Epithelial cell of prostate (primary cell): ENCODE measurements at regions not wholly inside any gene's neighbourhood (a gene's known extent, or its start where the extent isn't known, plus 50 kb on each side); places are given as distances from the start of the nearest gene placed in this dataset.

Experiments used
- DNase-seq: peaks from one replicate; pipeline ENCODE4 v3.0.0-alpha.2; 2011; ENCODE audit warnings: low read depth, low spot score
- H3K27ac ChIP-seq: fragments of 450-650 bp; 2 replicates; pipeline ENCODE4 v1.5.1; 2017; ENCODE audit warnings: mild to moderate bottlenecking

- no peak for DNase-seq
- no peak overlapping the region for H3K27ac ChIP-seq
These were observed 417.5 kb downstream of the CDC14C start for GRCh38 chr7:49341849-49342248.

- no peak for DNase-seq
These were observed 420.2 kb downstream of the CDC14C start for GRCh38 chr7:49344556-49344955.

GRCh38 chr7:49346195-49346899 is 422.0 kb downstream of the CDC14C start:
- no peak for DNase-seq
- no peak overlapping the region for H3K27ac ChIP-seq

More at GRCh38 chr7:49344556-49344955, 420.2 kb downstream of the CDC14C start:
- no peak overlapping the region for H3K27ac ChIP-seq

GRCh38 chr7:49367072-49367471 is 406.4 kb upstream of the VWC2 start:
- no peak overlapping the region for H3K27ac ChIP-seq
- no peak for DNase-seq

GRCh38 chr7:49371771-49372170 is 401.7 kb upstream of the VWC2 start:
- DNase-seq: no peak
- no peak overlapping the region for H3K27ac ChIP-seq

GRCh38 chr7:49376817-49377375 is 396.5 kb upstream of the VWC2 start:
- H3K27ac ChIP-seq: no peak overlapping the region
- no peak for DNase-seq

- no peak for DNase-seq
- H3K27ac ChIP-seq: no peak overlapping the region
These were observed 386.6 kb upstream of the VWC2 start for GRCh38 chr7:49386792-49387191.

GRCh38 chr7:49389871-49390479 is 383.5 kb upstream of the VWC2 start:
- DNase-seq: no peak
- no peak overlapping the region for H3K27ac ChIP-seq

GRCh38 chr7:49396229-49396628 is 377.2 kb upstream of the VWC2 start:
- no peak overlapping the region for H3K27ac ChIP-seq
- peak; percentile 27 for DNase-seq

GRCh38 chr7:49397750-49398149 is 375.7 kb upstream of the VWC2 start:
- DNase-seq: no peak
- H3K27ac ChIP-seq: no peak overlapping the region

GRCh38 chr7:49398236-49398635 is 375.2 kb upstream of the VWC2 start:
- H3K27ac ChIP-seq: no peak overlapping the region
- no peak for DNase-seq

GRCh38 chr7:49398746-49399145 is 374.7 kb upstream of the VWC2 start:
- no peak overlapping the region for H3K27ac ChIP-seq
- peak; percentile 76 for DNase-seq

- no peak overlapping the region for H3K27ac ChIP-seq
- DNase-seq: no peak
These were observed 372.4 kb upstream of the VWC2 start for GRCh38 chr7:49400891-49401550.

GRCh38 chr7:49403844-49404243 is 369.6 kb upstream of the VWC2 start:
- no peak for DNase-seq

GRCh38 chr7:49407205-49407604 is 366.2 kb upstream of the VWC2 start:
- no peak overlapping the region for H3K27ac ChIP-seq
- no peak for DNase-seq

More at GRCh38 chr7:49403844-49404243, 369.6 kb upstream of the VWC2 start:
- no peak overlapping the region for H3K27ac ChIP-seq

- DNase-seq: no peak
- no peak overlapping the region for H3K27ac ChIP-seq
These were observed 356.4 kb upstream of the VWC2 start for GRCh38 chr7:49417034-49417433.

GRCh38 chr7:49418963-49419362 is 354.5 kb upstream of the VWC2 start:
- no peak overlapping the region for H3K27ac ChIP-seq
- DNase-seq: no peak

- DNase-seq: no peak
- no peak overlapping the region for H3K27ac ChIP-seq
These were observed 350.9 kb upstream of the VWC2 start for GRCh38 chr7:49422564-49422963.

GRCh38 chr7:49424109-49424508 is 349.3 kb upstream of the VWC2 start:
- no peak overlapping the region for H3K27ac ChIP-seq
- DNase-seq: no peak

- no peak overlapping the region for H3K27ac ChIP-seq
These were observed 348.1 kb upstream of the VWC2 start for GRCh38 chr7:49425277-49425818.

GRCh38 chr7:49432254-49432653 is 341.2 kb upstream of the VWC2 start:
- H3K27ac ChIP-seq: no peak overlapping the region
- no peak for DNase-seq

More at GRCh38 chr7:49425277-49425818, 348.1 kb upstream of the VWC2 start:
- no peak for DNase-seq
